NCI-H774 (cell line): ENCODE measurements at regions not wholly inside any gene's neighbourhood (a gene's known extent, or its start where the extent isn't known, plus 50 kb on each side); places are given as distances from the start of the nearest gene placed in this dataset.

ENCODE experiments used
- DNase-seq: peaks from one replicate; lab custom pipeline; 2025; lab: John Stamatoyannopoulos, UW

DNA sequence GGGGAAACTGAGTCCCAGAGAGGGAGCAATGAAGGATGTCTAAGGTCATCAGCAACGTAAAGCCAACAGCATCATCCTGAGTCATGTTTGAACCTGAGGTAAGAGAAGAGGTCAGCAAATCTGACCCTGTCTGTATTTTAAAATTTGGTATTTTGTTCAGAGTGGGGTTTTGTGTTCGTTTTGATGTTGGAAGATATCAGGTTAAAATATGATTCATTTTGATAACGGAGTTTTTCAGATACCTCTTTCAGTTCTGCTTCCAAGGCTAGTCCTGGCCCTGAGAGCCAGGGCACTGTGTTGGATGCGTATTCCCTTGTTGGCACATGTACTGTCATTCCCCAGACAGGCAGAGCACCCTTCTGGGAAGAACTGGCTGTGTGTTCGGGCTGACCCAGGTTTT, 291.0 kb downstream of the NSG2 start:
- DNase-seq, result no peak

DNA sequence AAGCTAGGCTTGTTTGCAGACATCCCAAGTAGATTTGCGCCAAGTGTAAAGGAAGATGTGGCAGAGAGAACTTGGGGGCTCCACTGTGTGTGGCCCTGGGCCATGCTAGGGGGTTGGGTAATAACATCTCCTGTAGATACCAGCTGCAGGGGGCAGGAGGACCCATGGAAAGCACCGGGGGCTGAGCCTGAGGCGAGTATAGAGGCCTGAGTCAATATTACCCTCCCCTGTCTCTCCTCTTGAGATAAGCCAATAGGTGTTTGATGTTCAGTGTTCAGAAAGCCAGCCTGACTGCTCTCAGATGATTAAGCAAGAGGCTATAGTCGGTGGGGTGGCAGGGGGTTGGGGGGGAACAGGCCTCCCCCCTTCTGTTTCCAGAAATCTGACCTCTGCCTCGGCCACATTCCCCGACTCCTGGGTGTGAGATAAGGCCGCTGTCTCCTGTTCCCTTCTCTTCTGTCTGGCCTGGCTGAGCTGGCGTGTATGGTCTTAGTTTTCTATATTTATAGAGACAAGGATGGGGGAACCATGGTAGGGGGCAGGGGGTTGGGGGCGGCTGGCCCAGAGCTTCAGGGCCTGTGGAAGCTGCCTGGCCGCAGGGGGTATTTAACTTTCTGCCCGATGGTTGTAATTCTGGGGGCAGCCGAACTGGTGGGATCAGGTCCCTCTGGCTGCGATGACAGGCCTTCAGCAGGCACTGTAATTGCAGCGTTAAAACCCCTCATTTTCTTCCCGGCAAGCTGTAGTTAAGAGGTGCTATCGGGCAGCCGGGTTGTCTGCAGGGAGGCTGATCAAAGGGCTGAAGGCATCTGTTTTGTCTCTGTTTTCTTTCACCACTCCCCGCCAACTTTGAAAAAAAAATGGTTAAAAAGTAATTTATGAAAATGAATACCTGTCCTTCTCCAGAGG, 292.0 kb downstream of the NSG2 start:
- DNase-seq, result no peak

DNA sequence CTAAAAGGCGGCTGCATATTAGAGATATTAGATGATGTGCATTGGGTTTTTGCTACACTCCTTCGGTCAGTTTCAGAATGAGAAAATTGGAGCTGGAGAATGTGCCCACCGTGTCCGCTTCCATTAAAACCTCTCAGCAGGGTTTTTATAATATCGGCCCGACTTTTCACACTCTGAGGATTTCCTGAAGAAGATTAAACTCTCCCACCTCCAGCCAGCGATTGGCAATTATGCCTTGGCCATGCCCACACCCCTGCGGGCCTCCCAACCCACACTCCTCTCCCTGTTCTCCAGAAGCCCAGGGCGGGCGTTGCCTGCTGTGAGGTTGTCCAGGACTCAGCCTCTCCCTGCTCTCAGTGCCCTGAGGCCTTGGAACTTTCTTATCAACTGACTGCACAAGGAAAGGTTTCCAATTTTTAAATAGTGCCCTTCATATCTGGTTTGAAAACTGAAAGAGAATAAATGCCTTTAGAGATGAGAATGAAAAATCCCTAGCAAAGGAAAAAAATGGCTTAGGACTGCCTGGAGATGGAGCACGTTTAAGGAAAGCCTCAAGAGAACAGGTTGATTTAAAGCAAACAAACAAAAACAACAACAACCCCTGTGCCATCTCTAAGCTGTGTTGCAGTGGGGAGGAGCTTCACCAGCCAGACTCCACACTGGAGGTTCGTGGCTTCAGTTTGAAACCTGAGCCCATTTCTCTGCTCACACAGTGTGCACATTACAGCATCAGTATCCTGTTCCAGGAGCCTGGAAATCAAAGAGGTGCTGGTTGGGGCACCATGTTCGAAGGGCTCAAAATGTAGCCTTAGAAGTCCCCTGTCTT, 292.9 kb downstream of the NSG2 start:
- DNase-seq, result no peak

DNA sequence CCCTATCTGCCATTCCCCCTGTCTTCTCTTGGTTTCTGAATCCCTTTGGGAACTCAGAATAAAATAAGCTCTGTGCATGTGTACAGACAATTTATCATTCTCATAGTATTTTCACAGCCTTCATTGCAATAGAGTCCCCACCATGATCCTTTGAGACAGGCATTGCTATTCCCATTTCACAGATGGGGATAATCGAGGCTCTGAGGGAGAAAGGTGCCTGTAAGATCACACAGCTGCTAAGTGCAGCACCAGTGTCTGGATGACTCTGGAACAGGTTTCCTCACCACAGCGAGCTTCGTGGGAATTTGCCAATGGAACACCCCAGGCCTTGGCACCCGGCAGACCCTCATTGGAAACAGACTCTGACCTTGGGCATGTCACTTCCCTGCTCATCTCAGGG, 293.6 kb downstream of the NSG2 start:
- DNase-seq, result no peak

DNA sequence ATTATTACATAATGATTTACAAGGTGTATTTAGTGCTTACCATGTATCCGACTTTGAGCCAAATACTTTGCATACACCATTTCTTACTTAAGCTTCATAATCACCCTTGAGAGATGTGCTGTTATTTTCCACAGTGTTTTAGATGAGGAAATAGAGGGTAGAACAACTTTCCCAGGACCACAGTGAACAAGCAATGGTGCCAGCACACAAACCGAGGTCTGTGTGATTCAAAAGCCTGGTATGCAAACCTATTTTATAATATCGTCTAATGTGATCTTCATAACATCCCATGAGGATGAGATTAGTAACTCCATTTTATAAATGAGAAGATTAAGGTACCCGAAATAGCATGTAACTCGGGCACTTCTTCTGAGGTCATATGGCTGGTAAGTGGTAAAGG, 294.7 kb downstream of the NSG2 start:
- DNase-seq, result no peak

DNA sequence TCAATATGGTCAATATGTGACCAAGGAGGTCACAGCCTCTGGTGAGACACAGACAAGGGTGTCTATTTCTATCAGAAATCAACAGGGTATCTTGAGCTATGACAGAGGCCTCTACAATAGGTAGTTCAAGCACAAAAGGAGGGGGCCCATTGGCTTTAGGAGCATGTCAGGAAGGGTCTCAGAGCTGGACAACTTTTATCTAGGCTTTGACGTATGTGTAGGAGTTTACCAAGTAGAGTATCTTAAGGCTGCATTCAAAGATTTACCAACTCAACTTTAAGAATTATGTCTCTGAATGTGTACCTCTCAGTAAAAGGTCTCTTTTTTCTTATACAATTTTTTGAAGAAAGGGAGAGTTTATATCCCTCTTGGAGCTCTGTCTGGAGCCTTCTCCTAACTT, 297.2 kb downstream of the NSG2 start:
- no peak for DNase-seq

DNA sequence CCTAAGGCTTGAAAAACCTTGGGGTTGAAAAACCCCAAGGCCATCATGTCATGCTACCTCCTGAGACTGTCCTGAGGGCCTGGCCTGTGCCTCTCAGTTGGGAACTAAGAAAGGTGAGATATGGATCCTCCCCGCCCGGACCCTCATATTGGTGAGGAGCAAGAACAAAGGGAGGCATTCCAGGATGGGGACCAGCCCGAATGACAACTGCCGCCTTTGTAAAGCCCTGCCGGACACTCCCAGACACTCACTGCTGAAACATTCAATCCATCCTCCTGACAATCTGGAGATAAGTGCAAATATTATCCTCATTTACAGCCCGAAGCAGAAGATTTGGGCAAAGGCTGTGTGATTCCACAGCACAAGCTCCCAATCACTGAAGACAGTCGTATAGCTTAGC, 298.3 kb downstream of the NSG2 start:
- DNase-seq, result no peak

DNA sequence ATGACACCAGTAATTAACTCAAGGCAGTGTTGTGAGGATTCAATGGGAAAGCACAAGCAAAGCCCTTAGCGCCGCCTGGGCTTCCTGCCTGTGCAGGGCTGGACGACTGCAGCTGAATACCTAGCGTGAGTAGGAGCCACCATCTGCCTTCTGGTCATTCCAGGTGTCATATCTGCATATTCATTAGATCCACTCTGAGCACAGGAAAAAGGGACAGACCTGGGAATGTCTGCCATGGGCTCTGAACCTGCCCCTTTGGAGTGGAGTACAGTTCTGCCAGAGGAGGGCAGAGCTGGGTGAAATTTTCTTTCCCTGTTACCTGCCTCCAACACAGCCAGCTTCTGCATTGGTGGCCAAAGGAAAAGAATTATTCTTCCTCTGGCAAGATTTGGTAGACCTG, 298.8 kb downstream of the NSG2 start:
- no peak for DNase-seq

DNA sequence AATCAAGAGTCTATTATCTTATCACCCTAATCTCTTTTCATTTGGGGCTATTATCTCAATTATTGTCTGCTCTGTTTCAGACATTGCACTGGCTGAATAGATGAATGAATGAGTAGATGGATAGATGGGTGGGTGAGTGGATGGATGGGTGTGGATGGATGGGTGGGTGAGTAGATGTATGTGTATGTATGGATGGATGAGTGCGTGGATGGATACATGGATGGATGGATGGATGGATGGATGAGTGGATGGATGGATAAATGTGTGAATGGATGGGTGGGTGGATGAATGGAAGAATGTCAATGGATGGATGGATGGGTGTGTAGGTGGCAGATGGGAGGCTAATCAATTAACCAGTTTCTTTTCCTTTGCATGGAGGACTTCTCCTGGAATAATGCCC, 301.7 kb downstream of the NSG2 start:
- DNase-seq, result no peak

DNA sequence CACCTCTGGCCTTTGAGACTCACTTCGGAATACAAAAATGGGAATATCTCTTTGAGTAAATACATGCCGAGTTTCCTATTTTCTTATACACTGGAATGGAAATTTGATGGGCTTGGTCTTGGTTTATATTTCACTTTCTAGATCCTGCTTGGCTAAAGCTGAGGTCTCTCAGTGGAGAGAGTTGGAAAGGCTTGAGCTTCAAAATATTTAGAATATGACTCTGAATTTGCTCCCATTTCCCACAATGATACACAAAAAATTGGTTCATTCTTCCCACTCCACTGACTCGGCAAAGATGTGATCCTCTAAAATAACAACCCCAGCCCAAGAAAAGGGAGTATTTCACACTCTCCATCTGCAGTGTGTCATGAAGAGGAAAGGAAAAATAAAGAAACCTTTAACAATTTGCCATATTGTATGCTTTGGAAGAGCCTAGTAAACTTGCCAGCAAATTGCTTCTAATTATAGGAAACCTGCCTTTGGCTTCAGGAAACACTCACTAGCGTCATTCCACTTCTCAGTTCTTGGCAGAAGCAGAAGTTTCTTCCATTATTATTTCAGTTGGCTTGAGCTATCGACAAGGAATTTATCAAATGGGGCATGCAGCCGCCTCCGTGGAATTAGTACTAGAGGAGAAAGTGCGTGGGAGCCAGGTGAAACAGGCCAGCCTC, 302.9 kb downstream of the NSG2 start:
- no peak for DNase-seq

DNA sequence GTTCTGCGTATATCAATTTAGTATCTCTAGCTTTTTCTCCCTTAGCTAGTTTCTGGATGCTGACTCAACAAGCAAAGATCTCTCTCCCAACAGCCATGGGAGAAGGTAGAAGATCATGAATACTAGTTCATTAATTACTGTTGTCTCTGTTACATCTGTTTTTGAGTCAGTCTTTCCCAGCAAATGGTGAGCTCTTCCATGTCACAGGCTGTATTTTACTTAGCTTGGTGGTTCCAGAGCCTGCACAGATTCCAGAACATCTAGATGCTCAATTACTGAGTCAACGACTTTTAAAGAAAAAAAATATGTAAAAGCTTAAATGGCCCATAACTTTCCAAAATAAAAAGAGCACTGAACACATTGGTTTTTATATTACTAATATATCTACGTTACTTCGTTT, 307.2 kb downstream of the NSG2 start:
- DNase-seq, result no peak

DNA sequence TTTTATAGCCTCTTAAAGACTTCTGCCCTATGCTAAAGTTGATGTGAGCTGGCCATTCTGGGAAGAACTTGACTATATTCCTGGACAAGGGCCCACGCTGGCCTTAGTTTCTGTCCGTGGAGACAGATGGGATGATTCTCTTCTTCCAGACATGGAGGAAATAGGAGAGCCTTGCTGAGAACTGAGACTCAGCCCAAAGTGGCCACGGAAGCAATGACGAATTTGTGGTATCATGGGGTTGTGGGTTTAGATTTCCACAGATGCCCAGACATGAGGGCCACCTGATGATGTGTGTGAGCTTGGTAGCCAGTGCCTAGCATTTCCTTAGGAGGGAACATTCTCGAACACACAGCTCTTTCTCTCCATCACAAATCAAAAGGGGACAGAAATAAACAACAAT, 309.1 kb downstream of the NSG2 start:
- no peak for DNase-seq

DNA sequence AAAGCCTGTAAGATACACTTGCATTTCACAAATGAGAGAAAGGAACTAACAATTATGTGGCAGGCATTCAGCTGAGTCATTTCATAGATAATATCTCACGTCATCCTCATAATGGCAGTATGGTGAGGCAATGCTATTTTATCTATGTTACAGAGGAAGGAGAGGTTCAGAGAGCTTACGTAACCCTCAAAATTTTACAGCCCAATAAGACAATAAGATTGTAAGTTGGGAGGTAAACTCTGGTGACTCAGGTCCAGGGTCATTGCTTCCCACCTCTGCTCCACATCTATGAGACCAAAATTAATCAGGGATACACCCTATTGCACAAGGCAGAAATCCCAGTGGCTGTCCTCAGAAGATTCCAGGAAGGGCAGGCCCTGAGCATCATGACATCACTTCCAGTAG, 309.7 kb downstream of the NSG2 start:
- DNase-seq, result no peak

DNA sequence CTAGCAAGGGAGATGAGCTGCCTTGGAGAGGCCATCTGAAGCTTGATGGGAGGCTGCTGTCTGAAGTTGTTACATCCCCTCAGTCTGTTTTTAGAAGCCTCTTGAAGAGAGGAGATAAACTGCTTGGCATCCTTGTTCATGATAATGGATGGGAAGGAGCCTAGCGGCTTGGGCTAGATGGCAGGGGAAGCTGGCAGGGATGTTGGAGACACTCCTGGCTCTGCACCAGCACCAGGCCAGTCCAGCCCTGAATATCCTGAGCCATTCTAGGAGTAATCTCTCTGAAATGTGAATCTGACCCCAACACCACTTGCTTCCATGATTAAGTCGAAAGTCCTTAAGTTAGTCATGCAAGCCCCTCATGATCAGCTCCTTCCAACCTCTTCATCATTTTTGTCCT, 310.5 kb downstream of the NSG2 start:
- no peak for DNase-seq

DNA sequence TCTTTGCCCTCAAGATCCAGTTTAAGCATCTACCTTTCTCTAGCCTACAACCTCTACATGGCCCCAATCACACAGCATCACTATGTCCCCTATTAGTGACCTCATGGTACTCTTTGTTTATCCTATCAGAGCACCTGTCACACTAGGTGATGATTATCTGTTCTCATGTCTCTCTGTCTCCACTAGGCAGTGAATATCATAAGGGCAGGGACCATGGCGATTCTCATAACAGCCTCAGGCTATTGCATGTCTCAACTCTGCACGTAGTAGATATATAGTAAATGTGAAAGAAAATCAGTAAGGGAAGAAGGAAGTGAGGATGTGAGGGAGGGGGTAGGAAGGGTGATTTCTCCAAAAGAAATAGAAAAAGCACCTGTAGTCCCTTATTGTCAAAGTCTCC, 311.0 kb downstream of the NSG2 start:
- no peak for DNase-seq

DNA sequence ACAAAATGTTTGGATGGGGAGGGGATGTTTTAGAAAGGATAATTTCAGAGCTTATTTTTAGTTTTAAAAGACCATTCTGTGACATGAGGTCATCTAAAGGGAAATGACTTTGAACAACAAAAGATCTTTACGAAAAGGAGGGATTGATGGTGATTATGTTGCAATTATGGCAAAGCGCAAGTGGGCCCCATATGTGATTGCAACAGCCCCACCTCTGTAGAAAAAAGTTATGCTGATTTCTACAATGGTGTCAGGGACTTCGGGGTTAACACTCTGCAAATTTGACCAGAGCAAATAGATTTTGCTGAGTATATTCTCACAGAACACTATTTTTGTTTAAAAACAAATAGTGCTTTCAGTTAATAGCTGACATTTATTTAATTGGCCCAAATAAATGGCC, 312.8 kb downstream of the NSG2 start:
- DNase-seq, result no peak

DNA sequence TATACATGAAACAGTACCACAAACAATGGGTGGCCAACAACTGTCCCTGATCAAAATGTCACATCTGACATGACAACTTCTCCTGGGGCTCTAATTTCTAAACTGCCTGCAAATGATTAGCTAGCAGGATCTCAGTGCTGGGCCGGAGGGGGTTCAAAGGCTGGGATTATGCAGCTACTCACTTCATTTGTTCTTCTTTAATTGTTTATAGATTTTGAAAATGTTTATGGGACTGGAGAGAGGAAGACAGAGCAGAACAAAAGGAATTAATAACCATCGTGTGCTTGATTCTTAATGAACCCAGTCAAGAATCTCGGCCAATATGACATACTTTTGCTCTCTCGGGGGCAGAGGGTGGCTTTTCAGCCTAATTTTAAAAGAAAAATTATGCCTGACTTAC, 313.6 kb downstream of the NSG2 start:
- no peak for DNase-seq

DNA sequence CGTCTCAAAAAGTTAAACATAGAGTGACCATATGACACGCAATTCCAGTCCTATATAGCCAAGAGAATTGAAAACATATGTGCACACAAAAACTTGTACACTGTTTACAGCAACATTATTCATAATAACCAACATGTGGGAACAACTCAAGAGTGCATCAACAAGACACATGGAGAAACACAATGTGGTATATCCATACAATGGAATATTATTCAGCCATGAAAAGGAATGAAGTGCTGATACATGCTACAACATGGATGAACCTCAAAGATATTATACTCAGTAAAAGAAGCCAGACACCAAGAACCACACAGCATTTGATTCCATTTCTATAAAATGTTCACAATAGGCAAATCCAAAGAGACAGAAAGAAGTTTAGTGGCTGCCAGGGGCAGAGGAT, 317.0 kb downstream of the NSG2 start:
- DNase-seq, result no peak

DNA sequence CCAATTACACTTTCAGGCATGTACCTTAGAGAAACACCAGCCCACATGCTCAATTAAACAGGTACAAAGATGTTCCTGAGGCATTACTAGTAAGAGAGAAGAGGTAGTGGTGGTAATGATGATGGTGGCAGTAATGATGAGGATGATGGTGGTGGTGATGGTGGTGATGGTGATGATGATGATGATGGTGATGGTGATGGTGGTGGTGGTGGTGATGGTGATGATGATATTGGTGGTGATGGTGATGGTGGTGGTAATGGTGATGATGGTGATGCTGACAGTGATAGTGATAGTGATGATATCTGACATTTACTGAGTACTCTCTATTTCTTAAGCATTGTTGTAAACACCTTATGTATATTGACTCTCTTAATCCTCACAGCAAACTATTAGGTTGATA, 318.4 kb downstream of the NSG2 start:
- DNase-seq, result no peak

DNA sequence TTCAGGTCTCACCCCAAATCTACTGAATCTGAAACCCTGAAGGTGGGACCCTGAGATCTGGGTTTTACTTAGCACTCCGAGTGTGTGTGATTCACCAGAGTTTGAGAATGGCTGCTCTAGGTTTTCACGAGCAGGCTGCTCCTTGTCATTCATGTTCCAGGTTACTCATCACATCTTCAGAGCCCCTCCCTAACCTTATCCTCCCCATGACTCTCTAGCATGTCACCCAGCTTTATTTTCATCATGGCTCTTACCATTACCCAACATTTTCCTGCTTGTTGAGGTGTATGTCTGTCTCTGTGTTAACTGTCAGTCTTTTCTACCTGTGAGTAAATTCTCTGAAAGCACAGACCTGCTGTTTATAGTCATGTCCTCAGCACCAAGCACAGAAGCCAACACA, 319.2 kb downstream of the NSG2 start:
- no peak for DNase-seq

DNA sequence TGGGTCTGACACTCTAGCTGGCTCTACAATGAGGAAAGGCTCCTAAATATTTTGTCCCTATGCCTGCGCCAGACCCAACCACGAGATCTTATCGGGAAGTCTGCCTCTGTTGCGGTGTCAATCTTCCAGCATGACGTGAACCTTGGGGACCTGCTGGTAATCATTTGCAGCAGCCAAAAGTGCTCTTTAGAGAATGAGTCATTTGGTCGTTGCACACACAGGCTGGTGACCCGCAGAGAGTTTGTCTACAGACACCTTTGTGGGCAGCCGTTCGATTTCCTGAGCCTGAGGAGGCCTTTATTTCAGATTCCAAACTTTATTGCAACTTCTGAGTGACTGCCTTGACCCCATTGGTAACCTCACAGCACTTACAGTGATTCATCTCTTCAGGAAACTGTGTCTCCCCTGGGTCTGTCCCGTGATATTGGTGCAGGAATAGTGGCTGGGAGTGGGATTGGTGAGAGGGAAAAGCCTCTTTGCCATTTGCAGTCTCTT, 326.1 kb downstream of the NSG2 start:
- DNase-seq, result no peak

DNA sequence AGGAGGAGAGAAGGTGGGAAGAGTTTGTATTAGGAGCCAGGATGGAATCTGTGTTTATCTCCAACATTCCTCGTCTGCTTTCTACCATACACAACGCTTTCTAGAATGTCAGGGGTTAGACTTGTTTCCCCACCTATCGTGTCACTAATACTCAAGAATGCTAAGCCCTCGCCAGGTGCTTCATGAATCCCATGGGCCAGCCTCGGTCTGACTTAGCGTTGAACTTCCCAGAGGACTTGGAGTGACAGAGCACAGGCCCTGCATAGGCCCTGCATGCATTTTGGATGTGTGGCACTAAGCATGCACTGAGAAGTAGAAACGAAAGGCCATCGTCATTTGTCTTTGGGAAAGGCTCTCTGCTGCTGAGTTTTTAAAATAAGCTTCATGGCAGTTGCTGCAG, 328.7 kb downstream of the NSG2 start:
- no peak for DNase-seq

DNA sequence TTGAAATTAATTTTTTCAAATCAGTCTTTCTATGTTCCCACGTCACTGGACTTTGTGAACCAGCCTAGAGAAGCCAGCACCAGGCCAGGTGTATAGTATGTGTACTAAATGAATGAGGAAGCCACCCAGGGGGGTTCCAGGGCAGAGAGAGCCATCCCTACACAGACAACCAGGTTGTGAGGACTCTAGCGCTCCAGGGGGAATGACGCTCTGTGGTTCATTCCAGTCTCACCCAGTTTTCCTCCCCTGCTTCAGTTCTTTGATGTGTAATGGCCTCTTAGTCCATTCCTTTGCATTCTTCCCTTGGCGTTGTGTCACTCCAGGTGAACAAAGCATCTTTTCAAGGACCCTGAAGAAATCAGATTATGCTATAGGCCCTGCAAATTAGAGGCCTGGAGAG, 330.6 kb downstream of the NSG2 start:
- DNase-seq, result no peak
